ENCODE measurements at regions not wholly inside any gene's neighbourhood (a gene's known extent, or its start where the extent isn't known, plus 50 kb on each side); places are given as distances from the start of the nearest gene placed in this dataset.

GRCh38 chr12:118874698-118875548, 106.4 kb upstream of the SRRM4 start:
- DNase-seq = peak; percentile 43

GRCh38 chr12:118880720-118881493, 100.4 kb upstream of the SRRM4 start:
- no peak for DNase-seq

- no peak for DNase-seq
Observed at GRCh38 chr12:118884226-118884625, 97.1 kb upstream of the SRRM4 start.

DNA sequence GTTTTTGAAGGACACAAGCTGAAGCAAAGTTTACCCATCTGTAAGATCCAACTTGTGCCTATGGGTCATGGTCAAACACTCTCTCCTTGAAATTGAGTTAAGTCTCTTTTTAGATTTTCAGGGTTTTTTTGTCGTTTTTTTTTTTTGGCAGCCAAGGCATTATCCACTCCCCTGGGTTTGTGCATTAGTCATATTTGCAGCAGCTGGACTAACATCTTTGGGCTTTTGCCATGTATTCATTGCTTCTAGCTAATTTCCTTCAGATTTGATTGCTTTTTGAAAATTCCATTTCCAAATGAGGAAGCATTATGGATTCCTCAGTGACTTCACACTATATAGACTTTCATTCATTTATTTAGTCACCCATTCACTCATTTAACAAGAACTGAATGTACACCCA, 80.3 kb upstream of the SRRM4 start:
- no peak for DNase-seq

GRCh38 chr12:118908811-118909210, 72.5 kb upstream of the SRRM4 start:
- no peak for DNase-seq

DNA sequence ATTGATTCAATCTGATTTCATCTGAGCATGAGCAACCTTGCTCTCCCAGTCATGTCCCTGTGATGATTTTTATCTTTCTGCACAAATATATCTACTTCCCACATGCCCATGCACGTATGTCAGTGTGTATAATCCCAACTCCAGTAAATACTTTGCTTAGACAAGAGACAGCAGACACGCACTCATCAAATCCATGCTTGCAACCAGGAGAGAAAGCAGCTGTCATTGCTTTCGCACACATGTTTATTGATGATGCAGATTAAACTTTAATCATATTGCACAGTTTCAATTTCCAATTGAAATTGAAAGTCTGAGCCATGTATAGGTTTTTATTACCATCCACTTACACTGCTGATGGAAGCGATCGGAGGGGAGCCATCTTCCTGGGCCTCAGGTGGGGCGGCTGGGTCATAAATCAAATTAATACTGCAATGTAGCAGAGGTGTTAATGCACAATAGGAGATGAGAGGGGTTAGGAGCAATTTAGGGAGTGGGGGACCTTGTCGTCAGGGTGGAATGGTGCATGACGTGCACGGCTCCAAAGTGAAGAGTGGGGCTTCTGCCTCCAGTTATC, 68.6 kb upstream of the SRRM4 start:
- no peak for DNase-seq

DNA sequence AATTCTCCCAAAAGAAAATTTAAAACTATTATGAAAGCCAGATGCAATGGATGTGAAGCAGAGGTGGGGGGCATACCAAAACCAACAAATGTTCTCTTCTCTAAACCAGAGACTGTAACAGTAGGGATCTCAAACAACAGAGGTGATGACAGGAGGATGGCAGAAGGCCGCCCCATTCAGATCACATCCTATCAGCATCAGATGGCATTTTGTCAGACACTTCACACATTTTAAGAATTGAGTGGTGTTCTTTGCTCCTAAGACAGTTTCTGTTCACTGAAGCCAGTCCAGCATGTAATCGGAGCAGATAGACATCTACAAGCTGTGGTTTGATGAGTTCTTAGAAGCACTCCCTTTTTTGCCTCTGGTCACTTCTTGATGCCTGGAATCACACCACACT, 59.6 kb upstream of the SRRM4 start:
- DNase-seq = no peak

DNA sequence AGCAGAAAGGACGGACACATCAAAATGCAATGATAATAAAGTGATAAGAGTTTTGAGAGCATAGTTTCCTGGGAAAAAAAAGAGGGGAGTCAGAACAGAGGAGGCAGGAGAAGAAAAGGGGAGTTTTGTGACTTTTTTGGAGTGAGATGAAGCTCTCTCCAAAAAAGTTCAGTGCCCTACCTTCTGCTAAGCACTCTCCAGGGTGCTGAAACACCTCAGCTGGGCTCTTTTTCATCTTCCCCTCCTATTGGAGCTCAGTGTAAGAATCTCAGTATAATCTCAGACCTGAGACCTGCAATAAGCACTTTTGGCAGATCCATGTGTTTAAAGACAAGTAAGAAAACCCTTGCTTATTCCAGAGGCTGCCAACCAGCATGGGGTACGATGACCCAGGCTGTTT, 58.9 kb upstream of the SRRM4 start:
- no peak for DNase-seq

DNA sequence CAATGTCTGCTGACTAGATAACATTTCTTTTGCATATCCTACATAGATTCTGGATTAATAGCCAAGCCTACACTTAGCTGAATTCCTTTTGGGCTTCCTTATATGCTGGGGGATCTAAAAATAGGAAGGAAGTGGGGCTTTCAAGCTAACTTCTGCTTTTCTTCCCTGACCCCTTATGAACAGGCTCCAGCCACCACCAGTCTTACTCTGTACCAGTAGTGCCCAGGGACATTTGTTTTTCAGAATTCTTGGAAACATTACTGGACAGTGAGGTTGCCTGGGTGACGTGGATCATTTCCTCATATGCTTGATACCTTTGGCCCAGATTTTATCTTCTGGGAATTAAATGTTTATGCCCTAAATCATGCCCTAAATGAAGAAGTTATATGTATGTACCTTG, 55.9 kb upstream of the SRRM4 start:
- no peak for DNase-seq

DNA sequence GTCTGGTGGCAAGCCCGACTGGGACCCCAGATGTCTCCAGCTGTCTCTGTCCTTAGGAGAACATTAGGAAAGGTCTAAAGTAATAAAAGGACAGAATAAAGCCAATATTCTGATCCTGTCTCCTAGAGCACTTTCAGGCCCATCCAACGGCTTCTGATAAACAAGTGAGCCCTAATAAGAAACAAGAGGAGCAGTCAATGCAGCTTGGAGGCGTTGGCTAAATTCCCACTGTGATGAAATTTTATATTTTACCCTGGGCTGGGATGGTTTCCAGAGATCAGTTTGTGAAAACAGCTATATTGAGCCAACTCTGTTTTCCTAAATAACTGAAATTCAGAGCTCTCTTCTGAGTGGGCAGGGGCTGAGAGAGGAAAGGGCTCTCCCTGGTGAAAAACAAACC, 55.5 kb upstream of the SRRM4 start:
- DNase-seq = no peak
